HG02642 (cell line): ENCODE measurements at regions not wholly inside any gene's neighbourhood (a gene's known extent, or its start where the extent isn't known, plus 50 kb on each side); places are given as distances from the start of the nearest gene placed in this dataset.
"Not testable (repeated sequence)": the region's sequence is repeated elsewhere in the genome, so short reads cannot be mapped to it uniquely, and the experiment has no call there.

Experiments used
- ATAC-seq: cut with Tn5 transposase; IDR thresholded peaks from one replicate; pipeline ENCODE4 v1.9.1; 2021; ENCODE audit warnings: mild to moderate bottlenecking; ENCODE audit not compliant: unreplicated experiment, poor library complexity

GRCh38 chrX:63471004-63471403, 119.9 kb upstream of the SPIN4 start:
- ATAC-seq = no peak

- ATAC-seq = no peak
These were observed 119.4 kb upstream of the SPIN4 start for GRCh38 chrX:63470506-63470905.

GRCh38 chrX:63466690-63467089, 115.6 kb upstream of the SPIN4 start:
- ATAC-seq = no peak

GRCh38 chrX:63458981-63459380, 107.8 kb upstream of the SPIN4 start:
- ATAC-seq = no peak

- no peak for ATAC-seq
These were observed 102.4 kb upstream of the SPIN4 start for GRCh38 chrX:63453571-63453970.

- ATAC-seq = no peak
These were observed 90.6 kb upstream of the SPIN4 start for GRCh38 chrX:63441717-63442116.

GRCh38 chrX:63439580-63439979, 88.4 kb upstream of the SPIN4 start:
- no peak for ATAC-seq

GRCh38 chrX:63436865-63437264, 85.7 kb upstream of the SPIN4 start:
- ATAC-seq = no peak

- no peak for ATAC-seq
These were observed 83.5 kb upstream of the SPIN4 start for GRCh38 chrX:63434665-63435064.

- no peak for ATAC-seq
These were observed 83.1 kb upstream of the SPIN4 start for GRCh38 chrX:63434206-63434605.

GRCh38 chrX:63430026-63430425, 78.9 kb upstream of the SPIN4 start:
- ATAC-seq = no peak

GRCh38 chrX:63428348-63428747, 77.2 kb upstream of the SPIN4 start:
- ATAC-seq = no peak

GRCh38 chrX:63426519-63426918, 75.4 kb upstream of the SPIN4 start:
- no peak for ATAC-seq

- ATAC-seq = no peak
These were observed 72.9 kb upstream of the SPIN4 start for GRCh38 chrX:63424063-63424462.

GRCh38 chrX:63421411-63421810, 70.3 kb upstream of the SPIN4 start:
- ATAC-seq = no peak

GRCh38 chrX:63418211-63418610, 67.1 kb upstream of the SPIN4 start:
- ATAC-seq = no peak

- no peak for ATAC-seq
These were observed 66.5 kb upstream of the SPIN4 start for GRCh38 chrX:63417649-63418048.

GRCh38 chrX:63409934-63410333, 58.8 kb upstream of the SPIN4 start:
- ATAC-seq = not testable (repeated sequence)

- no peak for ATAC-seq
These were observed 56.9 kb upstream of the SPIN4 start for GRCh38 chrX:63408050-63408449.

- no peak for ATAC-seq
These were observed 53.2 kb upstream of the SPIN4 start for GRCh38 chrX:63404332-63404731.

GRCh38 chrX:63402106-63402505, 51.0 kb upstream of the SPIN4 start:
- ATAC-seq = no peak
